ENCODE measurements at regions not wholly inside any gene's neighbourhood (a gene's known extent, or its start where the extent isn't known, plus 50 kb on each side); places are given as distances from the start of the nearest gene placed in this dataset.
A peak's percentile ranks its signal among the peaks of the same experiment; 100 is the strongest.

- no peak for DNase-seq (ENCODE audit: extremely low read depth, low read depth)
Measured at GRCh38 chr14:36083317-36083716, 93.2 kb downstream of the PTCSC3 start.

GRCh38 chr14:36078080-36078479, 98.4 kb downstream of the PTCSC3 start:
- no peak for DNase-seq (ENCODE audit: extremely low read depth, low read depth)

- DNase-seq (ENCODE audit: extremely low read depth, low read depth) = no peak
Measured at GRCh38 chr14:36076197-36076596, 100.3 kb downstream of the PTCSC3 start.

- no peak for DNase-seq (ENCODE audit: extremely low read depth, low read depth)
Measured at GRCh38 chr14:36075203-36075602, 101.3 kb downstream of the PTCSC3 start.

GRCh38 chr14:36070720-36071043, 105.8 kb downstream of the PTCSC3 start:
- no peak for DNase-seq (ENCODE audit: extremely low read depth, low read depth)

- peak; percentile 62 for DNase-seq (ENCODE audit: extremely low read depth, low read depth)
Measured at GRCh38 chr14:36070031-36070719, 106.3 kb downstream of the PTCSC3 start.

GRCh38 chr14:36069535-36069900, 107.0 kb downstream of the PTCSC3 start:
- peak; percentile 55 for DNase-seq (ENCODE audit: extremely low read depth, low read depth)

- no peak for DNase-seq (ENCODE audit: extremely low read depth, low read depth)
Measured at GRCh38 chr14:36068777-36069534, 107.6 kb downstream of the PTCSC3 start.

- no peak for DNase-seq (ENCODE audit: extremely low read depth, low read depth)
Measured at GRCh38 chr14:36067428-36068187, 108.9 kb downstream of the PTCSC3 start.

GRCh38 chr14:36066636-36067035, 109.9 kb downstream of the PTCSC3 start:
- DNase-seq (ENCODE audit: extremely low read depth, low read depth) = no peak

GRCh38 chr14:36065831-36066230, 110.7 kb downstream of the PTCSC3 start:
- no peak for DNase-seq (ENCODE audit: extremely low read depth, low read depth)

- DNase-seq (ENCODE audit: extremely low read depth, low read depth) = no peak
Measured at GRCh38 chr14:36059531-36059930, 117.0 kb downstream of the PTCSC3 start.

GRCh38 chr14:36057452-36058116, 118.9 kb downstream of the PTCSC3 start:
- DNase-seq (ENCODE audit: extremely low read depth, low read depth) = no peak

- no peak for DNase-seq (ENCODE audit: extremely low read depth, low read depth)
Measured at GRCh38 chr14:36056845-36057244, 119.7 kb downstream of the PTCSC3 start.

GRCh38 chr14:36055681-36056225, 120.8 kb downstream of the PTCSC3 start:
- no peak for DNase-seq (ENCODE audit: extremely low read depth, low read depth)

GRCh38 chr14:36055052-36055378, 121.5 kb downstream of the PTCSC3 start:
- DNase-seq (ENCODE audit: extremely low read depth, low read depth) = no peak

GRCh38 chr14:36054353-36055051, 122.0 kb downstream of the PTCSC3 start:
- no peak for DNase-seq (ENCODE audit: extremely low read depth, low read depth)

- DNase-seq (ENCODE audit: extremely low read depth, low read depth) = no peak
Measured at GRCh38 chr14:36052681-36053080, 123.8 kb downstream of the PTCSC3 start.

- no peak for DNase-seq (ENCODE audit: extremely low read depth, low read depth)
Measured at GRCh38 chr14:36052063-36052462, 124.5 kb downstream of the PTCSC3 start.

GRCh38 chr14:36048667-36049066, 127.9 kb downstream of the PTCSC3 start:
- no peak for DNase-seq (ENCODE audit: extremely low read depth, low read depth)
